H1 (cell line): ENCODE measurements at regions not wholly inside any gene's neighbourhood (a gene's known extent, or its start where the extent isn't known, plus 50 kb on each side); places are given as distances from the start of the nearest gene placed in this dataset.

Experiments used
- CTCF ChIA-PET: fragments of 300-600 bp; sonication (Branson Sonifier 250); formaldehyde crosslinking; loops from one replicate; lab custom pipeline; 2021; ENCODE audit not compliant: partially characterized antibody; lab: Charles Lee
- POLR2A ChIA-PET: fragments of 300-600 bp; sonication (Branson Sonifier 250); formaldehyde crosslinking; loops from one replicate; lab custom pipeline; 2021; ENCODE audit warnings: inconsistent platforms; ENCODE audit not compliant: partially characterized antibody; lab: Charles Lee
- DNase-seq, 2 experiments: peaks; one replicate each; pipeline versions ENCODE4 v3.0.0 to v3.0.0-alpha.2; 2010 to 2022; ENCODE audit warnings: low spot score in 2 of 2, low read depth in 1 of 2, mixed read lengths in 1 of 2
- FAIRE-seq: peaks from 2 replicates; lab custom pipeline; 2011; peaks lifted over from hg19 to GRCh38; lab: Jason Lieb, UNC
- H2AFZ ChIP-seq: 2 replicates; pipeline ENCODE4 v1.8.1; 2012; ENCODE audit warnings: low read length, inconsistent platforms
- H2AK5ac ChIP-seq: 2 replicates; pipeline ENCODE4 v1.6.1; 2013; ENCODE audit warnings: low read depth, low read length
- H2BK120ac ChIP-seq: replicated peaks from 2 replicates; pipeline ENCODE3; 2013; ENCODE audit warnings: low read depth, low read length, inconsistent platforms
- H2BK12ac ChIP-seq: 2 replicates; pipeline ENCODE4 v1.6.1; 2013; ENCODE audit warnings: low read depth, low read length
- H2BK15ac ChIP-seq: 2 replicates; pipeline ENCODE4 v1.6.1; 2013; ENCODE audit warnings: low read length
- H2BK20ac ChIP-seq: 2 replicates; pipeline ENCODE4 v1.6.1; 2013; ENCODE audit warnings: low read length
- H2BK5ac ChIP-seq: 2 replicates; pipeline ENCODE4 v1.6.1; 2013; ENCODE audit warnings: low read depth, low read length
- H3K14ac ChIP-seq: 2 replicates; pipeline ENCODE4 v1.6.1; 2013; ENCODE audit warnings: inconsistent platforms; ENCODE audit not compliant: insufficient read length
- H3K18ac ChIP-seq: 2 replicates; pipeline ENCODE4 v1.6.1; 2013; ENCODE audit warnings: low read length; ENCODE audit errors: extremely low read depth
- H3K23ac ChIP-seq: 2 replicates; pipeline ENCODE4 v1.6.1; 2013; ENCODE audit warnings: inconsistent platforms; ENCODE audit not compliant: insufficient read length
- H3K23me2 ChIP-seq: 2 replicates; pipeline ENCODE4 v1.6.1; 2013; ENCODE audit warnings: low read depth, low read length
- H3K27ac ChIP-seq: 2 replicates; pipeline ENCODE4 v1.6.1; 2011; ENCODE audit warnings: low read depth, low read length, inconsistent platforms
- H3K27me3 ChIP-seq, 4 experiments: replicated peaks in 1 of 4; 1 replicate in 1 of 4; 2 replicates in 3 of 4; pipeline versions ENCODE4 v1.6.1 to v1.8.1; 2011 to 2013; ENCODE audit warnings: low read length in 3 of 4, mild to moderate bottlenecking in 3 of 4, inconsistent platforms in 2 of 4, mixed read lengths in 2 of 4, moderate library complexity in 1 of 4; ENCODE audit not compliant: control insufficient read depth in 3 of 4, insufficient read depth in 3 of 4; ENCODE audit errors: extremely low read depth in 1 of 4
- H3K36me3 ChIP-seq, 4 experiments: 2 replicates each; pipeline versions ENCODE4 v1.6.1 to v1.8.1; 2011 to 2013; ENCODE audit warnings: mild to moderate bottlenecking in 4 of 4, low read length in 3 of 4, moderate library complexity in 2 of 4, control low read depth in 1 of 4, inconsistent platforms in 1 of 4; ENCODE audit not compliant: insufficient read depth in 4 of 4, control insufficient read depth in 2 of 4
- H3K4ac ChIP-seq: replicated peaks from 2 replicates; pipeline ENCODE3; 2013; ENCODE audit warnings: low read length, low read depth, mixed read lengths, inconsistent platforms; ENCODE audit not compliant: insufficient read length
- H3K4me1 ChIP-seq, 4 experiments: replicated peaks in 1 of 4; 1 replicate in 1 of 4; 2 replicates in 3 of 4; pipeline versions ENCODE4 v1.6.1 to v1.8.1; 2011 to 2013; ENCODE audit warnings: low read length in 3 of 4, inconsistent platforms in 2 of 4, mixed read lengths in 1 of 4; ENCODE audit not compliant: insufficient read depth in 4 of 4, control insufficient read depth in 3 of 4
- H3K4me2 ChIP-seq, 2 experiments: 2 replicates each; pipeline versions ENCODE4 v1.6.1 to v1.8.1; 2011 to 2013; ENCODE audit warnings: low read depth in 2 of 2, low read length in 2 of 2, control low read depth in 1 of 2, inconsistent platforms in 1 of 2, mild to moderate bottlenecking in 1 of 2; ENCODE audit not compliant: insufficient read depth in 1 of 2
- H3K4me3 ChIP-seq, 4 experiments: fragments of 200-600, 300-600 bp in 1 of 4; sonication (generic), shearing (Covaris generic), sonication (Bioruptor Twin) in 1 of 4; 2 replicates each; pipeline versions ENCODE4 v1.5.1 to v1.8.1; 2011 to 2016; ENCODE audit warnings: low read length in 4 of 4, low read depth in 3 of 4, control low read depth in 2 of 4, inconsistent platforms in 2 of 4, mild to moderate bottlenecking in 2 of 4, mixed read lengths in 1 of 4, moderate library complexity in 1 of 4; ENCODE audit not compliant: insufficient read depth in 2 of 4; ENCODE audit errors: extremely low read depth in 1 of 4
- H3K56ac ChIP-seq: replicated peaks from 2 replicates; pipeline ENCODE3; 2013; ENCODE audit warnings: low read depth, mild to moderate bottlenecking, mixed read lengths, low read length, inconsistent platforms; ENCODE audit not compliant: insufficient read length
- H3K79me1 ChIP-seq: 2 replicates; pipeline ENCODE4 v1.6.1; 2013; ENCODE audit warnings: low read depth, low read length, control low read depth
- H3K79me2 ChIP-seq, 2 experiments: 2 replicates each; pipeline versions ENCODE4 v1.6.1 to v1.8.1; 2012 to 2013; ENCODE audit warnings: low read length in 2 of 2, mild to moderate bottlenecking in 2 of 2, inconsistent platforms in 1 of 2; ENCODE audit not compliant: insufficient read depth in 2 of 2, control insufficient read depth in 1 of 2
- H3K9ac ChIP-seq, 4 experiments: replicated peaks in 1 of 4; 1 replicate in 1 of 4; 2 replicates in 3 of 4; pipeline versions ENCODE4 v1.6.1 to v1.8.1; 2011 to 2013; ENCODE audit warnings: low read depth in 3 of 4, low read length in 3 of 4, control low read depth in 2 of 4, mild to moderate bottlenecking in 2 of 4, moderate library complexity in 2 of 4, inconsistent platforms in 1 of 4; ENCODE audit errors: extremely low read depth in 1 of 4
- H3K9me3 ChIP-seq, 2 experiments: 2 replicates each; pipeline versions ENCODE4 v1.6.1 to v1.8.1; 2012 to 2013; ENCODE audit warnings: mild to moderate bottlenecking in 2 of 2, moderate library complexity in 2 of 2, control low read depth in 1 of 2, inconsistent platforms in 1 of 2, low read depth in 1 of 2, low read length in 1 of 2, mixed read lengths in 1 of 2; ENCODE audit not compliant: insufficient read depth in 2 of 2
- H4K20me1 ChIP-seq, 2 experiments: replicated peaks in 1 of 2; 2 replicates each; pipeline versions ENCODE3 to v1.8.1; 2011 to 2013; ENCODE audit warnings: inconsistent platforms in 2 of 2, low read length in 2 of 2, mild to moderate bottlenecking in 1 of 2; ENCODE audit not compliant: insufficient read depth in 2 of 2, control insufficient read depth in 1 of 2
- H4K5ac ChIP-seq: 2 replicates; pipeline ENCODE4 v1.6.1; 2013; ENCODE audit warnings: low read length, low read depth, mixed read lengths, inconsistent platforms; ENCODE audit not compliant: insufficient read length
- H4K8ac ChIP-seq: 2 replicates; pipeline ENCODE4 v1.8.0; 2013; ENCODE audit warnings: mild to moderate bottlenecking, moderate library complexity, low read length, inconsistent platforms; ENCODE audit not compliant: insufficient read depth; ENCODE audit errors: extremely low read depth
- H4K91ac ChIP-seq: replicated peaks from 2 replicates; pipeline ENCODE3; 2013; ENCODE audit warnings: low read length, mixed read lengths, inconsistent platforms; ENCODE audit not compliant: insufficient read length
- BACH1 ChIP-seq: IDR thresholded peaks from 2 replicates; pipeline ENCODE4 v1.6.1; 2012; ENCODE audit warnings: low read length, improper control_type of control experiment
- BRCA1 ChIP-seq: IDR thresholded peaks from 2 replicates; pipeline ENCODE4 v1.6.1; 2012; ENCODE audit warnings: low read depth, low read length, improper control_type of control experiment
- CBX8 ChIP-seq: fragments of 300-800, 300-1000 bp; sonication (generic); IDR thresholded peaks from 2 replicates; pipeline ENCODE4 v1.7.1; 2016; ENCODE audit warnings: low read depth, low read length, borderline replicate concordance
- CEBPB ChIP-seq: IDR thresholded peaks from 2 replicates; pipeline ENCODE4 v1.6.1; 2012; ENCODE audit warnings: low read depth, low read length
- CREB1 ChIP-seq: IDR thresholded peaks from 2 replicates; pipeline ENCODE4 v1.6.1; 2012; ENCODE audit warnings: inconsistent platforms
- CTCF ChIP-seq, 3 experiments: IDR thresholded peaks; 1 replicate in 2 of 3; 2 replicates in 1 of 3; pipeline versions ENCODE4 v1.5.1 to v1.6.1; 2011; ENCODE audit warnings: low read length in 3 of 3, mild to moderate bottlenecking in 3 of 3, inconsistent platforms in 2 of 3, low read depth in 1 of 3, moderate library complexity in 1 of 3; ENCODE audit not compliant: insufficient read depth in 1 of 3; ENCODE audit errors: control extremely low read depth in 1 of 3
- RAD21 ChIP-seq, 2 experiments: IDR thresholded peaks in 1 of 2; conservative IDR thresholded peaks in 1 of 2; 2 replicates each; pipeline ENCODE4 v1.6.1; 2011; ENCODE audit warnings: low read depth in 2 of 2, low read length in 2 of 2, improper control_type of control experiment in 1 of 2, inconsistent platforms in 1 of 2, mild to moderate bottlenecking in 1 of 2, moderate library complexity in 1 of 2
- RFX5 ChIP-seq: IDR thresholded peaks from 2 replicates; pipeline ENCODE4 v1.6.1; 2011; ENCODE audit warnings: low read depth, low read length, improper control_type of control experiment, borderline replicate concordance
- TCF12 ChIP-seq: IDR thresholded peaks from 2 replicates; pipeline ENCODE4 v1.6.1; 2011; ENCODE audit warnings: low read depth, mild to moderate bottlenecking, low read length
- USF2 ChIP-seq: IDR thresholded peaks from 2 replicates; pipeline ENCODE4 v1.6.1; 2011; ENCODE audit warnings: low read length, improper control_type of control experiment
- WGBS, 2 experiments: shearing (Covaris generic) in 1 of 2; methylation state at CpG; one replicate each; pipeline versions ENCODE4 v1.1.6 to v1.1.7; 2013 to 2015; ENCODE audit warnings: low lambda C conversion rate in 2 of 2, mixed read lengths in 2 of 2, inconsistent platforms in 1 of 2, low coverage in 1 of 2, missing lambda C conversion rate in 1 of 2; ENCODE audit not compliant: insufficient replicate concordance in 2 of 2, insufficient coverage in 1 of 2, insufficient read length in 1 of 2; ENCODE audit errors: extremely low coverage in 1 of 2, missing lambda C conversion rate in 1 of 2; 5-methylcytosine and 5-hydroxymethylcytosine counted together
- TF ChIP-seq, protein P1 (sequence below): IDR thresholded peaks from 2 replicates; pipeline ENCODE4 v1.6.1; 2012; ENCODE audit warnings: inconsistent platforms

DNA sequence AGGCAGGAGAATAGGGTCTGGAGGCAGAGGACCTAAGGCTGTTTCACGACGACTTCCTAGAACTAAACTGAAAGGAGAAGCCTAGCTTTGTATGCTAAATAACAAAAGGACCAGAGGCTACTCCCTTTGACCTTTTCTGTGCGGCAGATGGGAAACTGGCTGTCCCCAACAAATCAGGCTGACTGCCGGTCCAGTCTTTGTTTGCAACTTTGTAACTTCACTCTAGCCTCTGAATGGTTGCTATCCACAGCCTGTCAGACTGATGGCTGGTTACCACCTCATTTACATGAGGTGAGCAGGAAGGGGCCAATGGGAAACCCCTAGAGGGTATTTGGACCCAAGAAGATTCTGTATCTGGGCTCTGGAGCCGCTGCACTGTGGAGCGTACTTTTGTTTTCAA is 132.6 kb upstream of the SHH start:
- H3K4me3 ChIP-seq, result no peak overlapping the region
- H4K5ac ChIP-seq, result no peak overlapping the region
- H2BK20ac ChIP-seq, result no peak overlapping the region
- no peak overlapping the region for H2AK5ac ChIP-seq
- no peak overlapping the region for H3K23ac ChIP-seq
- H2BK12ac ChIP-seq, result no peak overlapping the region
- H3K36me3 ChIP-seq, result no peaks in the 10 kb centered on the region
- no peak overlapping the region for H3K56ac ChIP-seq
- H3K4ac ChIP-seq, result no peak overlapping the region
- WGBS, 2 experiments, result 88% methylated on average over 6 of the region's 6 CpGs; no CpG with 5 or more reads in 1 of the 2 experiments
- no peak overlapping the region for H3K18ac ChIP-seq
- no peak overlapping the region for H2BK120ac ChIP-seq
- H2AFZ ChIP-seq, result 0 out of 2 replicates have a peak overlapping the region, but pooled peaks have one; percentile 7
- FAIRE-seq (no peak), DNase-seq (no peak)
- peak overlapping the region in 1 of 4 experiments; percentile 15; a peak in 1 of 7 replicates for H3K9ac ChIP-seq
- no peaks in the 10 kb centered on the region for H3K79me2 ChIP-seq
- no peak overlapping the region for H2BK5ac ChIP-seq
- no peaks in the 10 kb centered on the region for H3K4me1 ChIP-seq
- ChIA-PET POLR2A (no interaction called here), CTCF (no interaction called here)
- H3K27ac ChIP-seq, result no peak overlapping the region
- H4K91ac ChIP-seq, result no peak overlapping the region
- no peaks in the 10 kb centered on the region for H4K20me1 ChIP-seq
- no peak overlapping the region for H4K8ac ChIP-seq
- no peaks in the 10 kb centered on the region for H3K23me2 ChIP-seq
- no peak overlapping the region for H2BK15ac ChIP-seq
- H3K14ac ChIP-seq, result no peak overlapping the region
- H3K4me2 ChIP-seq, result no peak overlapping the region
- no peaks in the 10 kb centered on the region; the same call in 1 of the 2 replicates for H3K79me1 ChIP-seq
- no peaks in the 10 kb centered on the region; a peak in 1 of 4 replicates for H3K9me3 ChIP-seq
- no peaks in the 10 kb centered on the region; a peak in 1 of 7 replicates for H3K27me3 ChIP-seq
- TF ChIP-seq TCF12 (no peak), CEBPB (no peak), BRCA1 (no peak), CREB1 (no peak), RFX5 (no peak), CBX8 (no peak), USF2 (no peak), CTCF (IDR thresholded peaks at IDR 0.05; ENCODE audit: control extremely low read depth in 1 of 3, insufficient read depth in 1 of 3, low read depth in 1 of 3, low read length in 3 of 3) (no peak), RAD21 (IDR thresholded peaks at IDR 0.05 in 1 of 2, conservative IDR thresholded peaks at IDR 0.05 in 1 of 2; ENCODE audit: low read depth in 2 of 2, low read length in 2 of 2) (no peak), BACH1 (no peak)
- TF ChIP-seq, protein P1, sequence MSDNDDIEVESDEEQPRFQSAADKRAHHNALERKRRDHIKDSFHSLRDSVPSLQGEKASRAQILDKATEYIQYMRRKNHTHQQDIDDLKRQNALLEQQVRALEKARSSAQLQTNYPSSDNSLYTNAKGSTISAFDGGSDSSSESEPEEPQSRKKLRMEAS, result no peak
